ENCODE measurements at regions not wholly inside any gene's neighbourhood (a gene's known extent, or its start where the extent isn't known, plus 50 kb on each side); places are given as distances from the start of the nearest gene placed in this dataset.

DNA sequence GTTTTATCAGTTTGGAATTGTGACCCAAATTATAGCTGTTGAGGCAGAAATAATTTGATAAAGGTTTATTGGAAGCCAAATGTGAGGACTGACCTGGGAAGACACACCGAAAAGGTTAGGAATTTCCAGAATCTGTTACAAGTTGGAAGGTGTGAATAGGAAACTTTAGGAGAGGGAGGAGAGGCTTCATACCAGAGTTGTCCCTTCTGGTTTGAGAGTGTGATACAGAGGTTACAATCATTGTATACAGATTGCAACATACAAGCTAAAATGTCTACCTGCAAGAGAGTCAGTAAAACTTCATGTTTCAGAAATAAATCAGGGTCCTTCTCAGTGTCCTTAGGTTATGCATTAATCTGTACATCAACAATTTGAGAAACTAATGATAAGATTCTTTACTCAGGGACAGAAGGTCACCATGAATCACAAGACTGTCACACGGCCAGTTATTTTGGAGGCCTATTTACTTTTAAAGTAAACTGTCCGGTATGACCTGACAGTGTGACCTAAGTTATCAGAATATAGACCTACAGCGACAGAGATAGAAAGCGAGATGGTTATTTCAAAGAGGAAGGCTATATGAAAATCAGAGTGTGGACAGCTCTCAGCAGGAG lies 204.9 kb upstream of the CTNND2 start:
- Histone ChIP-seq H3K36me3 (ENCODE audit: control insufficient read depth, low read length) (no peaks in the 10 kb centered on the region), H3K4me1 (ENCODE audit: control insufficient read depth, low read length) (no peaks in the 10 kb centered on the region), H3K79me2 (ENCODE audit: control insufficient read depth, low read length) (no peaks in the 10 kb centered on the region), H3K9me3 (ENCODE audit: control insufficient read depth, insufficient read depth, low read length) (no peaks in the 10 kb centered on the region), H3F3A (ENCODE audit: control insufficient read depth, insufficient read depth) (no peaks in the 10 kb centered on the region), H3K4me2 (ENCODE audit: low read length) (no peak overlapping the region), H3K27ac (ENCODE audit: low read depth, low read length) (no peak overlapping the region), H3K4me3 (ENCODE audit: low read length) (no peak overlapping the region), H3K27me3 (ENCODE audit: control insufficient read depth, low read length) (no peaks in the 10 kb centered on the region), H4K20me1 (ENCODE audit: control insufficient read depth, insufficient read depth, low read depth, low read length) (no peaks in the 10 kb centered on the region), H3K9me2 (replicated peaks; ENCODE audit: control insufficient read depth, low read length) (no peaks in the 10 kb centered on the region)
- TF ChIP-seq EZH2phosphoT487 (IDR thresholded peaks at IDR 0.05; ENCODE audit: borderline replicate concordance, low read length): no peak
- TF ChIP-seq, protein P1, sequence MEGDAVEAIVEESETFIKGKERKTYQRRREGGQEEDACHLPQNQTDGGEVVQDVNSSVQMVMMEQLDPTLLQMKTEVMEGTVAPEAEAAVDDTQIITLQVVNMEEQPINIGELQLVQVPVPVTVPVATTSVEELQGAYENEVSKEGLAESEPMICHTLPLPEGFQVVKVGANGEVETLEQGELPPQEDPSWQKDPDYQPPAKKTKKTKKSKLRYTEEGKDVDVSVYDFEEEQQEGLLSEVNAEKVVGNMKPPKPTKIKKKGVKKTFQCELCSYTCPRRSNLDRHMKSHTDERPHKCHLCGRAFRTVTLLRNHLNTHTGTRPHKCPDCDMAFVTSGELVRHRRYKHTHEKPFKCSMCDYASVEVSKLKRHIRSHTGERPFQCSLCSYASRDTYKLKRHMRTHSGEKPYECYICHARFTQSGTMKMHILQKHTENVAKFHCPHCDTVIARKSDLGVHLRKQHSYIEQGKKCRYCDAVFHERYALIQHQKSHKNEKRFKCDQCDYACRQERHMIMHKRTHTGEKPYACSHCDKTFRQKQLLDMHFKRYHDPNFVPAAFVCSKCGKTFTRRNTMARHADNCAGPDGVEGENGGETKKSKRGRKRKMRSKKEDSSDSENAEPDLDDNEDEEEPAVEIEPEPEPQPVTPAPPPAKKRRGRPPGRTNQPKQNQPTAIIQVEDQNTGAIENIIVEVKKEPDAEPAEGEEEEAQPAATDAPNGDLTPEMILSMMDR (IDR thresholded peaks at IDR 0.05; ENCODE audit: low read depth, low read length, poor library complexity, severe bottlenecking): no peak

DNA sequence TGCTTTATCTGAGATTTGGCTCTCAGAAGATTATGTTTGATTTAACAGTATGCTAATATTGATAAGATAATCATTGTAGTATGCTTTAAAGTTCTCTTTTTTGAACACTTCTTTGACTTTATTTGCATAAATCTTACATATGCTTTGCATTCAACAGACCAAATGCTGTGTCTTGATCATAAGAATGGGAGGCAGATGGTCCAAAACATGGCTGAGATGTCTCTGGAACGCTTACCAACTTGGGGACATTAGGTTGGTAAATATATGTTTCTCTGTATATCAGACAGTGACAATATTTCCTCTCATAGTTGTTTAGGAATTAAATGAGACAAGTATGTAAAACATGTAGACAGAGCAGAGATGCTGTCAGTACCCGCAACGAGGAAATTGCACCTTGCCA lies 197.9 kb upstream of the CTNND2 start:
- Histone ChIP-seq H3K36me3 (ENCODE audit: control insufficient read depth, low read length) (no peaks in the 10 kb centered on the region), H3K4me3 (ENCODE audit: low read length) (no peak overlapping the region), H4K20me1 (ENCODE audit: control insufficient read depth, insufficient read depth, low read depth, low read length) (no peaks in the 10 kb centered on the region), H3F3A (ENCODE audit: control insufficient read depth, insufficient read depth) (no peaks in the 10 kb centered on the region), H3K9me2 (replicated peaks; ENCODE audit: control insufficient read depth, low read length) (no peaks in the 10 kb centered on the region), H3K27me3 (ENCODE audit: control insufficient read depth, low read length) (no peaks in the 10 kb centered on the region), H3K4me1 (ENCODE audit: control insufficient read depth, low read length) (no peaks in the 10 kb centered on the region), H3K27ac (ENCODE audit: low read depth, low read length) (no peak overlapping the region), H3K79me2 (ENCODE audit: control insufficient read depth, low read length) (no peaks in the 10 kb centered on the region), H3K4me2 (ENCODE audit: low read length) (no peak overlapping the region), H3K9me3 (ENCODE audit: control insufficient read depth, insufficient read depth, low read length) (no peaks in the 10 kb centered on the region)
- TF ChIP-seq, protein P1 (IDR thresholded peaks at IDR 0.05; ENCODE audit: low read depth, low read length, poor library complexity, severe bottlenecking): no peak
- TF ChIP-seq EZH2phosphoT487 (IDR thresholded peaks at IDR 0.05; ENCODE audit: borderline replicate concordance, low read length): no peak

DNA sequence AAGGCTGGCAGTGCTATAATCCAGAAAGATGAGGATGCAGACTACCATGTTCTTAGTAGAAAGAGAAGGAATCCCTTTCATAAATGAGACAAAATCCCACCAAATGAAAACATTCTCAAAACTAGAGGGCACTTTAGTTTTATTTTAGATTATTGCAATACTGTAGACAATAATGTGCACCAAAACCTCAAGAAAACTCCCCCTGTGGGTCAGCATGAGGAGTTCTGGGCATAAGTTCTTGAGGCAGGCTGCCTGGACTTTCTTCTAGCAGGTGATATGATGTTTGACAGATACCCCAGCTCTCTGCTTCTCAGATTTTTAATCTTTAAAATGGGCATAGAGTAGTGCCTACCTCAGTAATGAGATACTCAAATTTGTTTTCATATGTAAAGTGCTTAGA lies 196.3 kb upstream of the CTNND2 start:
- H3K4me3 ChIP-seq (ENCODE audit: low read length): no peak overlapping the region
- no peaks in the 10 kb centered on the region for H3K4me1 ChIP-seq (ENCODE audit: control insufficient read depth, low read length)
- TF ChIP-seq EZH2phosphoT487 (IDR thresholded peaks at IDR 0.05; ENCODE audit: borderline replicate concordance, low read length): no peak
- TF ChIP-seq, protein P1 (IDR thresholded peaks at IDR 0.05; ENCODE audit: low read depth, low read length, poor library complexity, severe bottlenecking): no peak
- H4K20me1 ChIP-seq (ENCODE audit: control insufficient read depth, insufficient read depth, low read depth, low read length): no peaks in the 10 kb centered on the region
- no peak overlapping the region for H3K27ac ChIP-seq (ENCODE audit: low read depth, low read length)
- no peaks in the 10 kb centered on the region for H3K79me2 ChIP-seq (ENCODE audit: control insufficient read depth, low read length)
- H3K9me3 ChIP-seq (ENCODE audit: control insufficient read depth, insufficient read depth, low read length): no peaks in the 10 kb centered on the region
- H3K9me2 ChIP-seq (replicated peaks; ENCODE audit: control insufficient read depth, low read length): no peaks in the 10 kb centered on the region
- H3K4me2 ChIP-seq (ENCODE audit: low read length): no peak overlapping the region
- no peaks in the 10 kb centered on the region for H3K36me3 ChIP-seq (ENCODE audit: control insufficient read depth, low read length)
- no peaks in the 10 kb centered on the region for H3K27me3 ChIP-seq (ENCODE audit: control insufficient read depth, low read length)
- H3F3A ChIP-seq (ENCODE audit: control insufficient read depth, insufficient read depth): no peaks in the 10 kb centered on the region

Measured in DOHH2 (cell line).